Panc1 (cell line): ENCODE measurements at regions not wholly inside any gene's neighbourhood (a gene's known extent, or its start where the extent isn't known, plus 50 kb on each side); places are given as distances from the start of the nearest gene placed in this dataset.

ENCODE experiments used
- ATAC-seq: fragments of 200-7000 bp; cut with Tn5 transposase; 2 replicates; pipeline ENCODE4 v1.9.1; 2020; ENCODE audit warnings: mild to moderate bottlenecking, moderate library complexity
- BruUV-seq: library from RNA; stranded (reverse); fragments of 400-500 nt; replicated peaks from 2 replicates; lab custom pipeline; 2021; lab: Mats Ljungman, UMichigan
- CTCF ChIA-PET: fragments of 300-600 bp; sonication (Branson Sonifier 250); formaldehyde crosslinking; loops from one replicate; lab custom pipeline; 2022; ENCODE audit warnings: antibody characterized with exemption; lab: Charles Lee
- POLR2A ChIA-PET: fragments of 300-600 bp; sonication (Branson Sonifier 250); formaldehyde crosslinking; loops from one replicate; lab custom pipeline; 2022; ENCODE audit warnings: antibody characterized with exemption; lab: Charles Lee
- DNase-seq: peaks from one replicate; pipeline ENCODE4 v3.0.0-alpha.2; 2010; ENCODE audit warnings: low read depth, low spot score
- H3K27ac ChIP-seq: 2 replicates; pipeline ENCODE4 v1.5.1; 2011; ENCODE audit warnings: mild to moderate bottlenecking, low read length, inconsistent platforms
- H3K27me3 ChIP-seq: fragments of 200-500 bp; sonication (Bioruptor generic); 2 replicates; pipeline ENCODE4 v1.6.0; 2014; ENCODE audit warnings: low read length, inconsistent platforms; ENCODE audit not compliant: control insufficient read depth, insufficient read depth
- H3K36me3 ChIP-seq: fragments of 200-500 bp; sonication (Bioruptor generic); 2 replicates; pipeline ENCODE4 v1.5.1; 2014; ENCODE audit warnings: inconsistent platforms, mild to moderate bottlenecking, low read length, moderate library complexity; ENCODE audit not compliant: control insufficient read depth, insufficient read depth
- H3K4me1 ChIP-seq: 2 replicates; pipeline ENCODE4 v1.5.1; 2011; ENCODE audit warnings: inconsistent platforms, mild to moderate bottlenecking, low read length, moderate library complexity; ENCODE audit not compliant: control insufficient read depth, insufficient read depth
- H3K4me3 ChIP-seq, 2 experiments: 2 replicates each; pipeline ENCODE4 v1.5.1; 2011 to 2012; ENCODE audit warnings: low read depth in 2 of 2, low read length in 2 of 2, mild to moderate bottlenecking in 2 of 2, inconsistent platforms in 1 of 2, moderate library complexity in 1 of 2
- H3K9me3 ChIP-seq: fragments of 200-500 bp; sonication (Bioruptor generic); 2 replicates; pipeline ENCODE4 v1.5.1; 2014; ENCODE audit warnings: low read depth, mild to moderate bottlenecking, inconsistent platforms, low read length, moderate library complexity; ENCODE audit not compliant: control insufficient read depth, insufficient read depth
- POLR2AphosphoS5 ChIP-seq: IDR thresholded peaks from 2 replicates; pipeline ENCODE4 v1.6.1; 2012; ENCODE audit warnings: mild to moderate bottlenecking, low read depth, low read length, moderate library complexity
- REST ChIP-seq, 2 experiments: IDR thresholded peaks; 2 replicates each; pipeline ENCODE4 v1.6.1; 2011 to 2012; ENCODE audit warnings: low read depth in 2 of 2, control low read depth in 1 of 2, low read length in 1 of 2, mild to moderate bottlenecking in 1 of 2, moderate library complexity in 1 of 2; ENCODE audit not compliant: insufficient read depth in 1 of 2
- SIN3A ChIP-seq: IDR thresholded peaks from 2 replicates; pipeline ENCODE4 v1.6.1; 2012; ENCODE audit warnings: low read depth, mild to moderate bottlenecking, low read length, moderate library complexity, borderline replicate concordance; ENCODE audit not compliant: insufficient read depth
- TCF7L2 ChIP-seq: IDR thresholded peaks from 2 replicates; pipeline ENCODE4 v1.6.1; 2011; ENCODE audit warnings: mild to moderate bottlenecking, low read depth, low read length, inconsistent platforms
- in situ Hi-C: cut with HindIII; loops from 2 replicates; pipeline ENCODE4 v1.10.0; 2016; ENCODE audit warnings: low sequenced_read_pairs, low pct_unique_long_range_greater_than_20kb
- intact Hi-C: fragments of 100-400 bp; cut with micrococcal nuclease; formaldehyde crosslinking; loops from one replicate; pipeline ENCODE4 v1.10.0; 2022; ENCODE audit not compliant: unreplicated experiment
- TF ChIP-seq, protein P1 (sequence below): fragments of 450-650 bp; IDR thresholded peaks from 2 replicates; pipeline ENCODE4 v1.5.1; 2017; ENCODE audit warnings: mild to moderate bottlenecking

GRCh38 chr12:41920355-41920754 lies 224.3 kb downstream of the GXYLT1 start:
- ChIA-PET POLR2A (no interaction called here), CTCF (no interaction called here)
- peaks cover 4% of the 10 kb centered on the region; the same call in 1 of the 2 replicates for H3K27me3 ChIP-seq
- in situ Hi-C loops, result no loop called here
- H3K27ac ChIP-seq, result no peak overlapping the region
- H3K4me3 ChIP-seq, result no peak overlapping the region
- no peak for DNase-seq
- no peaks in the 10 kb centered on the region for H3K4me1 ChIP-seq
- no peak for ATAC-seq
- no peaks in the 10 kb centered on the region for H3K36me3 ChIP-seq
- peaks cover 5% of the 10 kb centered on the region for H3K9me3 ChIP-seq
- no TSS peak for BruUV-seq
- TF ChIP-seq TCF7L2 (no peak), POLR2AphosphoS5 (no peak), SIN3A (no peak)
- intact Hi-C loops, result no loop called here

DNA sequence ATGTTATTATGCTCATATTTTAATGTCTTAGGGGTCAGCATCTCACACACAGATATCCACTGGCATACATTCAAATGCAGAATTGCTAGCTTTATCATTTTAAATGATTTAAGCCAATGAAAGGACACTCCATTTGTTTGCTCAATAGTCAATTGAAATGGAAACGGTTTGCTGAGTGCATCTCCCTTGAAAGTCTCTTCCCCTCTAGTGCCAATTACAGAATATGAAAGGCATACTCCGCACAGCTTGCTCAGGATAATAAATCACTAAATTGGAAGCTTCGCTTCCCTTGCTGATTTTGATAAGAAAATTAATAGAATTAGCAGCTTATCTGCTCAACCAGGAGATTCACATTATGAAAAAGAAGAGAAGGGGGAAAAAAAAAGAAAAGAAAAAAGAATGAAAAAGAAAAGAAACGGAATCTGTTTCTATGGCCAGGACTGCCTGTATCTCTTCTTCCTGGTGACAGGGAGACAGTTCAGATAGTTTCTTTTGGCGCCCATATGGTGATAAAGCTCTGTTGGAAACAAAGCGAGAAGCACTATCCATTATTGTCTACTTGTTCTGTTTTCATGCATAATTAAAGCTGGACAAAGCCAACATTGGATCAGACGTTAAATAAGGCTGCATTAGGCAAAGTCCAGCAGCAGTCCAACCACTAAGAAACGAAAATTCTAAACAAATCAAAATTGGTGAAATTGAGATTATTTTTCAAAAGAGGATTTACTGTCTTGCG lies 225.0 kb downstream of the GXYLT1 start:
- POLR2A ChIA-PET, result no interaction called here
- no peaks in the 10 kb centered on the region for H3K36me3 ChIP-seq
- no peak overlapping the region for H3K27ac ChIP-seq
- ATAC-seq, result no peak
- no peaks in the 10 kb centered on the region for H3K9me3 ChIP-seq
- in situ Hi-C loops, result no loop called here
- H3K27me3 ChIP-seq, result peaks cover 4% of the 10 kb centered on the region; the same call in 1 of the 2 replicates
- no TSS peak for BruUV-seq
- intact Hi-C loops, result no loop called here
- H3K4me1 ChIP-seq, result no peaks in the 10 kb centered on the region
- CTCF ChIA-PET, result no interaction called here
- no peak overlapping the region for H3K4me3 ChIP-seq
- DNase-seq, result no peak
- TF ChIP-seq SIN3A (no peak), REST (IDR thresholded peaks at IDR 0.05; ENCODE audit: insufficient read depth in 1 of 2, low read depth in 2 of 2, low read length in 1 of 2) (no peak), TCF7L2 (no peak), POLR2AphosphoS5 (no peak)
- TF ChIP-seq, protein P1, sequence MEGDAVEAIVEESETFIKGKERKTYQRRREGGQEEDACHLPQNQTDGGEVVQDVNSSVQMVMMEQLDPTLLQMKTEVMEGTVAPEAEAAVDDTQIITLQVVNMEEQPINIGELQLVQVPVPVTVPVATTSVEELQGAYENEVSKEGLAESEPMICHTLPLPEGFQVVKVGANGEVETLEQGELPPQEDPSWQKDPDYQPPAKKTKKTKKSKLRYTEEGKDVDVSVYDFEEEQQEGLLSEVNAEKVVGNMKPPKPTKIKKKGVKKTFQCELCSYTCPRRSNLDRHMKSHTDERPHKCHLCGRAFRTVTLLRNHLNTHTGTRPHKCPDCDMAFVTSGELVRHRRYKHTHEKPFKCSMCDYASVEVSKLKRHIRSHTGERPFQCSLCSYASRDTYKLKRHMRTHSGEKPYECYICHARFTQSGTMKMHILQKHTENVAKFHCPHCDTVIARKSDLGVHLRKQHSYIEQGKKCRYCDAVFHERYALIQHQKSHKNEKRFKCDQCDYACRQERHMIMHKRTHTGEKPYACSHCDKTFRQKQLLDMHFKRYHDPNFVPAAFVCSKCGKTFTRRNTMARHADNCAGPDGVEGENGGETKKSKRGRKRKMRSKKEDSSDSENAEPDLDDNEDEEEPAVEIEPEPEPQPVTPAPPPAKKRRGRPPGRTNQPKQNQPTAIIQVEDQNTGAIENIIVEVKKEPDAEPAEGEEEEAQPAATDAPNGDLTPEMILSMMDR, result no peak

DNA sequence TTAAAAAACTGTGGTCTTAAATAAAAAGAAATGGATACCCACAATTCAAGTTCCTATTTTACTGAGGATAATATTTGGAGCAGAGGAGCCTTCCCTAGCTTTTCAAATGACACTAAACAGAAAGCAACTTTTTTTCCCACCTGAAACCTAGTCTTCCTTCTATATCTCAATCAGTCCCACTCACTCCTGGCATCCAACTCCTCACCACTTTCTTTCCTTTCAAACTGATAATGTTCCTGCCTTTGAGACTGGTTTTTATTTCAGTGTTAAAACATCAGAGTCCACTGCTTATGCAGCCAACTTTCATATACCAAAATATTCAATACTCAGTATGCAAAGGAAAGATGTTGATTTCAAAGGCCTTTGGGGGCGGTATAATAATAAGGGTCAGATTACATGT lies 225.6 kb downstream of the GXYLT1 start:
- H3K9me3 ChIP-seq, result no peaks in the 10 kb centered on the region
- no peak overlapping the region for H3K4me3 ChIP-seq
- no peak for TF ChIP-seq REST (IDR thresholded peaks at IDR 0.05; ENCODE audit: insufficient read depth in 1 of 2, low read depth in 2 of 2, low read length in 1 of 2)
- TF ChIP-seq TCF7L2, result no peak
- TF ChIP-seq, protein P1, result no peak
- TF ChIP-seq SIN3A, result no peak
- TF ChIP-seq POLR2AphosphoS5, result no peak
- CTCF ChIA-PET, result no interaction called here
- BruUV-seq, result no TSS peak
- no peak for DNase-seq
- H3K36me3 ChIP-seq, result no peaks in the 10 kb centered on the region
- no peak overlapping the region for H3K27ac ChIP-seq
- H3K4me1 ChIP-seq, result no peaks in the 10 kb centered on the region
- POLR2A ChIA-PET, result no interaction called here
- intact Hi-C loops, result no loop called here
- peaks cover 4% of the 10 kb centered on the region; the same call in 1 of the 2 replicates for H3K27me3 ChIP-seq
- in situ Hi-C loops, result no loop called here
- ATAC-seq, result no peak
